Common myeloid progenitor, CD34-positive (primary cell): ENCODE measurements at regions not wholly inside any gene's neighbourhood (a gene's known extent, or its start where the extent isn't known, plus 50 kb on each side); places are given as distances from the start of the nearest gene placed in this dataset.

Experiments used
- CTCF ChIA-PET: fragments of 350-600 bp; sonication (Branson Sonifier 250); formaldehyde crosslinking; loops from one replicate; lab custom pipeline; 2021; ENCODE audit warnings: antibody characterized with exemption; lab: Charles Lee
- POLR2A ChIA-PET: fragments of 350-600 bp; sonication (Branson Sonifier 250); formaldehyde crosslinking; loops from one replicate; lab custom pipeline; 2021; ENCODE audit warnings: antibody characterized with exemption; lab: Charles Lee
- DNase-seq, 3 donors: peaks; one replicate each; pipeline versions ENCODE4 v3.0.0 to v3.0.0-alpha.2; 2013
- H3K27ac ChIP-seq, 2 experiments: 1 replicate in 1 of 2; 2 replicates in 1 of 2; pipeline ENCODE4 v1.7.0; 2013; ENCODE audit warnings: inconsistent platforms in 2 of 2, low read length in 2 of 2, mild to moderate bottlenecking in 2 of 2, low read depth in 1 of 2, moderate library complexity in 1 of 2; ENCODE audit not compliant: severe bottlenecking in 2 of 2, insufficient read depth in 1 of 2, poor library complexity in 1 of 2
- H3K27me3 ChIP-seq, 5 experiments: replicated peaks in 2 of 5; 1 replicate in 3 of 5; 2 replicates in 2 of 5; pipeline versions ENCODE4 v1.6.1 to v1.7.0; 2013; ENCODE audit warnings: low read length in 4 of 5, mild to moderate bottlenecking in 2 of 5, moderate library complexity in 2 of 5, inconsistent platforms in 1 of 5; ENCODE audit not compliant: insufficient read depth in 5 of 5, control insufficient read depth in 4 of 5
- H3K36me3 ChIP-seq, 4 experiments: 1 replicate in 2 of 4; 2 replicates in 2 of 4; pipeline versions ENCODE4 v1.6.1 to v1.7.0; 2013; ENCODE audit warnings: low read length in 3 of 4, control low read depth in 1 of 4, mild to moderate bottlenecking in 1 of 4; ENCODE audit not compliant: control insufficient read depth in 4 of 4, insufficient read depth in 4 of 4
- H3K4me1 ChIP-seq, 4 experiments: 1 replicate in 3 of 4; 2 replicates in 1 of 4; pipeline versions ENCODE4 v1.6.1 to v1.7.1; 2013; ENCODE audit warnings: low read length in 3 of 4, mild to moderate bottlenecking in 3 of 4, control low read depth in 1 of 4, inconsistent platforms in 1 of 4, moderate library complexity in 1 of 4; ENCODE audit not compliant: control insufficient read depth in 4 of 4, insufficient read depth in 4 of 4; ENCODE audit errors: control extremely low read depth in 1 of 4
- H3K4me3 ChIP-seq, 7 experiments: 1 replicate in 4 of 7; 2 replicates in 3 of 7; pipeline versions ENCODE4 v1.5.1 to v1.7.0; 2013; ENCODE audit warnings: mild to moderate bottlenecking in 7 of 7, low read length in 6 of 7, moderate library complexity in 6 of 7, inconsistent platforms in 2 of 7, low read depth in 2 of 7, control low read depth in 1 of 7; ENCODE audit not compliant: insufficient read depth in 4 of 7, control insufficient read depth in 1 of 7; ENCODE audit errors: extremely low read depth in 1 of 7
- H3K9me3 ChIP-seq, 5 experiments: 1 replicate in 4 of 5; 2 replicates in 1 of 5; pipeline versions ENCODE4 v1.6.1 to v1.7.1; 2013; ENCODE audit warnings: low read length in 4 of 5, mild to moderate bottlenecking in 2 of 5, inconsistent platforms in 1 of 5, low read depth in 1 of 5, moderate library complexity in 1 of 5; ENCODE audit not compliant: control insufficient read depth in 4 of 5, insufficient read depth in 2 of 5; ENCODE audit errors: control extremely low read depth in 1 of 5
- WGBS: methylation state at CpG from one replicate; pipeline ENCODE4 v1.1.5; 2013; ENCODE audit not compliant: insufficient coverage; 5-methylcytosine and 5-hydroxymethylcytosine counted together

DNA sequence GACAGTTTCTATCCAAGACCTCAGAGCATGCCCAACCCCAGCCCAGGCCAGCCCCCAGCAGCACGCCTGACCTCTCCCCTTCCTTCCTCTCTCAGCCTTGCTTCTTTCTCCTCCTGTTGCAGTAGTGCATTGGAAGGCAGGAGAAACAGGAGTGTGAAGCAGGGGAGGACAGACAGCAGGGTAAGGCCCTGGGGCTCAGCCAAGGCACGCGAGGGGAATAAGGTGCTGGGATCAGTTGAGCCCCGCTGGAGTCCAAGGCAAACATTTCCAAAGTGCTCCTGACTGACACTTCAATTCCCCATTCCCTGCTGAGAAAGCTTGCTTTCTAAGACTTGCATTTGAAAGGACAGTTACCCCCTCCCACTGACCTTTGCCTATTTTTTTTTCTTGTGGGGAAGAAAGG, 73.1 kb upstream of the OLFM4 start:
- DNase-seq = no peak
- Histone ChIP-seq H3K9me3 (no peaks in the 10 kb centered on the region), H3K4me3 (no peak overlapping the region), H3K27ac (no peak overlapping the region), H3K27me3 (no peaks in the 10 kb centered on the region), H3K36me3 (no peaks in the 10 kb centered on the region), H3K4me1 (no peaks in the 10 kb centered on the region)
- 71% methylated on average over 2 of the region's 4 CpGs for WGBS
- ChIA-PET POLR2A (no interaction called here), CTCF (interaction anchor here (0.8 to 3.4 kb wide), 3 partner anchors 12 to 94 kb away, joined by 3 to 14 read pairs (median 4); no protein-coding TSS in a partner anchor)

DNA sequence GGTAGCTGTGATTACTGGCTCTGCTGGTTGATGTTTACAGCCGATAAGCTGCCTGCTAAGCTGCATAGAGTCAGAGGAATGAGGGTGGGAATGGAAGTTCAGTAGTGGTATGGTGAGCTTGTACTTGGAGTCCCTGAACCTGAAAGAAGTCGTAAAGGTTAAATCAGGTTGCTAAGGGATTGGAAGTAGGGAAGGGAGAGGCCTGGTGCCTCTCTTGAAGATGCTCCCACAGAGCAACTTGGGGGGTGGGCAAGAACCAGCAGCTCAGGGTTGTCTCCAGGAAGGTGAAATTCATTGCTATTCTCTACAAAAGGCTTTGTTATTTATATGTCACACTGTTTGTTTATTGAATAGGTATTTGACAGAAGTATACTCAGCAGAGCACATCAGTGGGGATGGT, 73.8 kb upstream of the OLFM4 start:
- WGBS = 100% methylated on average over 1 of the region's 2 CpGs
- Histone ChIP-seq H3K4me1 (peaks cover 0 to 2% (median 0%) of the 10 kb centered on the region in 4 experiments), H3K27ac (no peak overlapping the region), H3K9me3 (no peaks in the 10 kb centered on the region), H3K4me3 (no peak overlapping the region), H3K27me3 (no peaks in the 10 kb centered on the region), H3K36me3 (no peaks in the 10 kb centered on the region)
- ChIA-PET POLR2A (no interaction called here), CTCF (interaction anchor here (0.9 to 3.4 kb wide), 2 partner anchors 13 to 17 kb away, joined by 4 to 14 read pairs; no protein-coding TSS in a partner anchor)
- DNase-seq = no peak

DNA sequence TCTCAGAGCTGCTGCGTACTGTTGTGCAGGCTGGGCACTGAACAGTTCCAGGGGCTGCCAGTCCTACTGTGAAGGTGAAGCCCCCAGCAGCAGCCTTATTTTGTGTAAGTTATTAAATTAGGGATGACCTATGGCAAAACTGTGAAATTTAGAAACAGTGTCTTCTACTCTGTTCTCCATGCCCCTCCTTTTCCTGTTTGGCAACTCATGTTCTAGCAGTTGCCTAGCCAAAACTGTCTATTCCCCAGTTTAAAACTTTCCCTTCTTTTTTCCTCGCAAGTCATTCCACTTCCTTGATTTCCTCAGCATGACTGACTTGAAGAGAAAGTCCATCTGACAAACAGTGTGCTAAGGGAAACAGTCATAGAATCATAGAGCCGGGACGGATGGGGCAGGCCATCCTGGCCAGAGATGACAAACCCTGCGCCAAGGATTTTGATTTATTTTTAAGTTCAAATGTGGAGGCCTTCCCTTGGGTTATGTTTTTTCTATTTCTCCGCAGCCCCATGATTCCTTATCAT, 78.1 kb upstream of the OLFM4 start:
- Histone ChIP-seq H3K4me1 (peaks cover 0 to 2% (median 0%) of the 10 kb centered on the region in 4 experiments), H3K36me3 (no peaks in the 10 kb centered on the region), H3K9me3 (no peaks in the 10 kb centered on the region), H3K27me3 (peaks cover 0 to 7% (median 0%) of the 10 kb centered on the region in 5 experiments), H3K27ac (no peak overlapping the region), H3K4me3 (no peak overlapping the region)
- ChIA-PET CTCF (interaction anchor here (1.6 kb wide), 1 partner anchor 17 kb away, joined by 4 read pairs; no protein-coding TSS in a partner anchor), POLR2A (no interaction called here)
- no peak for DNase-seq
- 91% methylated on average over 4 of the region's 6 CpGs for WGBS

DNA sequence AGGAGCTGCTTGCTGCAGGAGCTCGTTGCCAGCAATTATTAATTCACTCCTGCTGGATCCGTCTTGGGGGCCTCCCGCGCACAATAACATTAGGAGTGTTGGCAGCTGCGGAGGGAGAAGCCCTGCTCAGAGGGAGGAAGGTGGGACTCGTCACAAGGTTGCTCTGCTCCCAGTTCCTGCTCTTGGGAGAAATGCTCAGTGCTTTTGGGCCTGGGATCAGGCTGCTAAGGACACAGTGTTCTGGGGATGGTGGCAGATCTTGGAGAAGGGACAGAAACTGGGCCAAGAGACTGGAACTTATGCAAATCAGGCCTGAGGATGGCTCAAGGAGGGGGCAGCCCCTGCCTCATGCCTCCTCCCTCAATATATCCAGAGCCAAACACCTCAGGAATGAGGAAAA, 78.9 kb upstream of the OLFM4 start:
- Histone ChIP-seq H3K4me1 (peaks cover 0 to 2% (median 0%) of the 10 kb centered on the region in 4 experiments), H3K27ac (no peak overlapping the region), H3K9me3 (no peaks in the 10 kb centered on the region), H3K27me3 (peaks cover 0 to 7% (median 0%) of the 10 kb centered on the region in 5 experiments), H3K36me3 (no peaks in the 10 kb centered on the region), H3K4me3 (no peak overlapping the region)
- no peak for DNase-seq
- 80% methylated on average over 6 of the region's 6 CpGs for WGBS
- ChIA-PET CTCF (interaction anchor here (1.6 kb wide), 1 partner anchor 18 kb away, joined by 4 read pairs; no protein-coding TSS in a partner anchor), POLR2A (interaction anchor here (0.6 kb wide), 1 partner anchor 261 kb away, joined by 4 read pairs; no protein-coding TSS in a partner anchor)

DNA sequence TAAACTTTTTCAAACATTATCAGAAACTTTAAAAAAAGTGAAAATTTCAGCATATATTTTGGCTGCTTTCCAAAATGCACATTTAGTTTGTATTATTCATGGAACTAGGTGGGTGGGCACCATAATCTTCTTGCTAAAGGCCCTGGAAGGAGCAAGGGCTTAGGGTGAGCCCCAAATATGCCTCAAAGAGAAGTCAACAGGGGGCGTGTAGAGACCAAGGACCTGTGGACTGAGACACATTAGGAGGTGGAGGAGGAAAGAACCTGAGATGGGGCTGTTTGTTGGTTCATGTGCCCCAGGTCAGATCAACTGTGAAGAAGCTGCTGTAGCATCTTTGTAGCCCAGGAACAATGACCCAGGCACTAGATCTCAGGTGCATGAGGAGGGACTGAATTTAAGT, 79.6 kb upstream of the OLFM4 start:
- ChIA-PET POLR2A (no interaction called here), CTCF (interaction anchor here (1.6 kb wide), 1 partner anchor 19 kb away, joined by 4 read pairs; no protein-coding TSS in a partner anchor)
- no peaks in the 10 kb centered on the region for H3K9me3 ChIP-seq
- DNase-seq = no peak
- no peaks in the 10 kb centered on the region for H3K36me3 ChIP-seq
- H3K4me1 ChIP-seq = peaks cover 0 to 2% (median 0%) of the 10 kb centered on the region in 4 experiments
- WGBS = 100% methylated on average over 1 of the region's 1 CpG
- no peak overlapping the region for H3K4me3 ChIP-seq
- peaks cover 0 to 7% (median 0%) of the 10 kb centered on the region in 5 experiments for H3K27me3 ChIP-seq
- H3K27ac ChIP-seq = no peak overlapping the region

DNA sequence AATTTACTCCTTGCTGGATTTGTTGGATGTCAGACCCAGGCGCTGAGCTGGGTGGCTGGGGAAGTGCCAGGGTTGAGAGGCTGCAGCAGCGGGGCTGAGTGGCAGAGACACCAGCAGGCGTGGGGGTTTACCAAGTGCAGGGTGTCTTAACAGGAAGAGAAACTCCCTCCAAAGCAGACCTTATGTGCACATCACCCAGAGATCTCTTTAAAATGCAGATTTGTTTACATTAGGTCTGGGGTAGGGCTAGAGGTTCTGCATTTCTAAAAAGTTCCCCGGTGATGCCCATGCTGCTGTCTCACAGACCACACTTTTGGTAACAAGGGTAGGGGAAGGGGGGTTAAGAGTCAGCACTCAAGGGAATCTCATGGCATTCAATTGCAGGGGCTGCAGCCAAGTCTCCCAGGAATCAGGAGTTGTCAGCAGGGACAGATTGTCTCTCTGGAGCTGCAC, 80.7 kb upstream of the OLFM4 start:
- no peak for DNase-seq
- 40% methylated on average over 1 of the region's 4 CpGs for WGBS
- Histone ChIP-seq H3K27me3 (peaks cover 0 to 7% (median 0%) of the 10 kb centered on the region in 5 experiments), H3K4me1 (peaks cover 0 to 2% (median 0%) of the 10 kb centered on the region in 4 experiments), H3K9me3 (no peaks in the 10 kb centered on the region), H3K36me3 (no peaks in the 10 kb centered on the region), H3K27ac (no peak overlapping the region), H3K4me3 (no peak overlapping the region)
- POLR2A ChIA-PET = no interaction called here
- CTCF ChIA-PET = no interaction called here

DNA sequence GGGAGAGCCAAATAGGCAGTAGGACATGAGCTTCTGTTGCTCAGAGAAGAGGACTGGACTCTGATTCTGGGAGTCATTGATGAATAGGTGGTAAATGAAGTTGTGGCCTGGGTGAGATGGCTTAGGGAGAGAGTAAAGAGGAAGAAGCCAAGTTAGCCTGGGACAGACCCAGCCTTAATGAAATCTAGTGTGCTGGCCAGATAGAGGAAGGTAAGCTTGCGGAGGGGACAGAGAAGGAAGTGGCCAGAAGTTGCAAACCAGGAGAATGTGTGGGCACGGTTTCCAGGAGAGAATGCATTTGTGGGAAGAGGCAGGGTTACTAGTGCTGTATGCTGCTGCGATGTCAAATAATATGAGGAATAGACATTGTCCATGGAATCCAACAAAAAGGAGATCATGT, 83.3 kb upstream of the OLFM4 start:
- ChIA-PET CTCF (no interaction called here), POLR2A (no interaction called here)
- DNase-seq = no peak
- Histone ChIP-seq H3K27me3 (peaks cover 0 to 7% (median 0%) of the 10 kb centered on the region in 5 experiments), H3K27ac (no peak overlapping the region), H3K9me3 (no peaks in the 10 kb centered on the region), H3K4me1 (peaks cover 0 to 2% (median 0%) of the 10 kb centered on the region in 4 experiments), H3K36me3 (no peaks in the 10 kb centered on the region), H3K4me3 (no peak overlapping the region)
- 94% methylated on average over 3 of the region's 3 CpGs for WGBS
